PC-3 (cell line): ENCODE measurements at regions not wholly inside any gene's neighbourhood (a gene's known extent, or its start where the extent isn't known, plus 50 kb on each side); places are given as distances from the start of the nearest gene placed in this dataset.

Experiments used
- ATAC-seq: fragments of 200-7000 bp; cut with Tn5 transposase; 2 replicates; pipeline ENCODE4 v1.9.1; 2020; ENCODE audit warnings: mild to moderate bottlenecking, moderate library complexity
- BruUV-seq: library from RNA; stranded (reverse); fragments of 400-500 nt; replicated peaks from 2 replicates; lab custom pipeline; 2021; lab: Mats Ljungman, UMichigan
- CTCF ChIA-PET: fragments of 300-600 bp; sonication (Branson Sonifier 250); formaldehyde crosslinking; loops from one replicate; lab custom pipeline; 2022; ENCODE audit warnings: antibody characterized with exemption; lab: Charles Lee
- POLR2A ChIA-PET: fragments of 300-600 bp; sonication (Branson Sonifier 250); formaldehyde crosslinking; loops from one replicate; lab custom pipeline; 2022; ENCODE audit warnings: antibody characterized with exemption; ENCODE audit not compliant: unreplicated experiment; lab: Charles Lee
- DNase-seq: peaks from one replicate; pipeline ENCODE4 v3.0.0-alpha.2; 2015
- H2AFZ ChIP-seq: fragments of 300-600 bp; sonication (generic); 2 replicates; pipeline ENCODE4 v1.6.0; 2016; ENCODE audit warnings: antibody characterized with exemption, low read length
- H3F3A ChIP-seq: fragments of 300-600 bp; sonication (generic); one replicate; pipeline ENCODE4 v1.6.0; 2017; ENCODE audit warnings: antibody characterized with exemption, low read length, control low read depth, mild to moderate bottlenecking; ENCODE audit not compliant: unreplicated experiment
- H3K27ac ChIP-seq: fragments of 300-600 bp; sonication (generic); 2 replicates; pipeline ENCODE4 v1.5.1; 2016; ENCODE audit warnings: mild to moderate bottlenecking, low read length
- H3K27me3 ChIP-seq: fragments of 300-600 bp; sonication (generic); 2 replicates; pipeline ENCODE4 v1.6.1; 2016; ENCODE audit warnings: low read length, mixed read lengths
- H3K36me3 ChIP-seq: fragments of 300-600 bp; sonication (generic); 2 replicates; pipeline ENCODE4 v1.6.1; 2016; ENCODE audit warnings: low read depth, mixed run types, low read length, mixed read lengths
- H3K4me1 ChIP-seq: fragments of 300-600 bp; sonication (generic); 2 replicates; pipeline ENCODE4 v1.5.1; 2016; ENCODE audit warnings: low read length; ENCODE audit not compliant: insufficient read depth
- H3K4me2 ChIP-seq: fragments of 300-600 bp; sonication (generic); 2 replicates; pipeline ENCODE4 v1.6.0; 2016; ENCODE audit warnings: low read length
- H3K4me3 ChIP-seq: fragments of 300-600 bp; sonication (generic); 2 replicates; pipeline ENCODE4 v1.5.1; 2016; ENCODE audit warnings: mild to moderate bottlenecking, low read length, mixed read lengths
- H3K79me2 ChIP-seq: fragments of 300-600 bp; sonication (generic); 2 replicates; pipeline ENCODE4 v1.6.1; 2017; ENCODE audit warnings: low read length, mixed read lengths
- H3K9ac ChIP-seq: fragments of 300-600 bp; sonication (generic); 2 replicates; pipeline ENCODE4 v1.6.0; 2016; ENCODE audit warnings: mild to moderate bottlenecking, low read length
- H3K9me2 ChIP-seq: fragments of 300-600 bp; sonication (generic); replicated peaks from 2 replicates; pipeline ENCODE4 v1.6.1; 2016; ENCODE audit warnings: mixed run types, low read length, mixed read lengths
- H3K9me3 ChIP-seq: fragments of 300-600 bp; sonication (generic); 2 replicates; pipeline ENCODE4 v1.6.1; 2016; ENCODE audit warnings: low read length, mixed read lengths
- H4K20me1 ChIP-seq: fragments of 300-600 bp; sonication (generic); 2 replicates; pipeline ENCODE4 v1.6.1; 2016; ENCODE audit warnings: low read length, mixed read lengths
- EZH2 ChIP-seq: fragments of 300-600 bp; sonication (generic); IDR thresholded peaks from one replicate; pipeline ENCODE4 v1.6.1; 2017; ENCODE audit warnings: antibody characterized with exemption, mild to moderate bottlenecking, low read length; ENCODE audit not compliant: unreplicated experiment
- EZH2phosphoT487 ChIP-seq: fragments of 300-600 bp; sonication (generic); IDR thresholded peaks from 2 replicates; pipeline ENCODE4 v1.6.1; 2018; ENCODE audit warnings: mild to moderate bottlenecking, antibody characterized with exemption, low read length, borderline replicate concordance
- intact Hi-C: fragments of 100-400 bp; cut with micrococcal nuclease; formaldehyde crosslinking; loops from 2 replicates; pipeline ENCODE4 v1.9.0; 2023
- TF ChIP-seq, protein P1 (sequence below): fragments of 300-600 bp; sonication (generic); conservative IDR thresholded peaks from 2 replicates; pipeline ENCODE4 v1.5.1; 2017; ENCODE audit warnings: antibody characterized with exemption, low read depth, mild to moderate bottlenecking, low read length

DNA sequence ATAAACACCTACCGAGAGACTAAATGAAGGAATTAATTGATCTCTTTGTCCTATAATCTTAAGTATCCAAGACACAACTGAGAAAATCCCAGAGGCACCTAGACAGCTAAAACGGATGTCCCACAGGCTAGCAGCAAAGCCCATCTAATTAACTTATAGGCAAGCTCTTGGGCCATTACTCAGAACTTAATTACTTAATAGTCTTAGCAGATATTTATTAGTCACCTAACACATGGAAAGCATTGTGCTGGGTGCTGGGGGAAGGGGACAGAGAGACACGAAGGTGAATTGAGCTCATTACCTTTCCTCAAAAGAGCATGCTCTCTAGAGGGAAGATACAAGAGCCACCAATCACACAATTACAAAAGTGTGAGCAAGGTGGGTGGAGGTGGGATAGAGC is 189.8 kb upstream of the PROK2 start:
- intact Hi-C loops = no loop called here
- peaks cover 3% of the 10 kb centered on the region; the same call in 1 of the 2 replicates for H3K4me1 ChIP-seq
- H3K4me2 ChIP-seq = no peak overlapping the region
- no peaks in the 10 kb centered on the region for H3K36me3 ChIP-seq
- no peak overlapping the region for H3K9ac ChIP-seq
- H3F3A ChIP-seq = no peaks in the 10 kb centered on the region
- TF ChIP-seq EZH2 = no peak
- TF ChIP-seq, protein P1, sequence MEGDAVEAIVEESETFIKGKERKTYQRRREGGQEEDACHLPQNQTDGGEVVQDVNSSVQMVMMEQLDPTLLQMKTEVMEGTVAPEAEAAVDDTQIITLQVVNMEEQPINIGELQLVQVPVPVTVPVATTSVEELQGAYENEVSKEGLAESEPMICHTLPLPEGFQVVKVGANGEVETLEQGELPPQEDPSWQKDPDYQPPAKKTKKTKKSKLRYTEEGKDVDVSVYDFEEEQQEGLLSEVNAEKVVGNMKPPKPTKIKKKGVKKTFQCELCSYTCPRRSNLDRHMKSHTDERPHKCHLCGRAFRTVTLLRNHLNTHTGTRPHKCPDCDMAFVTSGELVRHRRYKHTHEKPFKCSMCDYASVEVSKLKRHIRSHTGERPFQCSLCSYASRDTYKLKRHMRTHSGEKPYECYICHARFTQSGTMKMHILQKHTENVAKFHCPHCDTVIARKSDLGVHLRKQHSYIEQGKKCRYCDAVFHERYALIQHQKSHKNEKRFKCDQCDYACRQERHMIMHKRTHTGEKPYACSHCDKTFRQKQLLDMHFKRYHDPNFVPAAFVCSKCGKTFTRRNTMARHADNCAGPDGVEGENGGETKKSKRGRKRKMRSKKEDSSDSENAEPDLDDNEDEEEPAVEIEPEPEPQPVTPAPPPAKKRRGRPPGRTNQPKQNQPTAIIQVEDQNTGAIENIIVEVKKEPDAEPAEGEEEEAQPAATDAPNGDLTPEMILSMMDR = no peak
- TF ChIP-seq EZH2phosphoT487 = no peak
- no peak overlapping the region for H3K27ac ChIP-seq
- DNase-seq (no peak), ATAC-seq (no peak)
- H3K27me3 ChIP-seq = peaks cover 72% of the 10 kb centered on the region
- no peaks in the 10 kb centered on the region for H4K20me1 ChIP-seq
- H3K4me3 ChIP-seq = no peak overlapping the region
- H3K79me2 ChIP-seq = no peaks in the 10 kb centered on the region
- H3K9me3 ChIP-seq = no peaks in the 10 kb centered on the region
- no peak overlapping the region for H2AFZ ChIP-seq
- ChIA-PET POLR2A (no interaction called here), CTCF (no interaction called here)
- H3K9me2 ChIP-seq = no peaks in the 10 kb centered on the region
- BruUV-seq = no TSS peak

- Histone ChIP-seq H3K9me3 (no peaks in the 10 kb centered on the region), H3K27me3 (peaks cover 75% of the 10 kb centered on the region), H3K4me2 (no peak overlapping the region), H3K79me2 (no peaks in the 10 kb centered on the region), H3K27ac (no peak overlapping the region), H3K36me3 (no peaks in the 10 kb centered on the region), H4K20me1 (no peaks in the 10 kb centered on the region), H2AFZ (no peak overlapping the region), H3K4me1 (peaks cover 3% of the 10 kb centered on the region; the same call in 1 of the 2 replicates), H3K9me2 (no peaks in the 10 kb centered on the region), H3K4me3 (no peak overlapping the region), H3K9ac (no peak overlapping the region), H3F3A (no peaks in the 10 kb centered on the region)
- CTCF ChIA-PET = no interaction called here
- TF ChIP-seq EZH2phosphoT487 = no peak
- no peak for TF ChIP-seq EZH2
- TF ChIP-seq, protein P1 = no peak
- DNase-seq = no peak
- no TSS peak for BruUV-seq
- intact Hi-C loops = no loop called here
- no peak for ATAC-seq
- POLR2A ChIA-PET = no interaction called here
Observed at GRCh38 chr3:71973274-71974030, 188.5 kb upstream of the PROK2 start.

DNA sequence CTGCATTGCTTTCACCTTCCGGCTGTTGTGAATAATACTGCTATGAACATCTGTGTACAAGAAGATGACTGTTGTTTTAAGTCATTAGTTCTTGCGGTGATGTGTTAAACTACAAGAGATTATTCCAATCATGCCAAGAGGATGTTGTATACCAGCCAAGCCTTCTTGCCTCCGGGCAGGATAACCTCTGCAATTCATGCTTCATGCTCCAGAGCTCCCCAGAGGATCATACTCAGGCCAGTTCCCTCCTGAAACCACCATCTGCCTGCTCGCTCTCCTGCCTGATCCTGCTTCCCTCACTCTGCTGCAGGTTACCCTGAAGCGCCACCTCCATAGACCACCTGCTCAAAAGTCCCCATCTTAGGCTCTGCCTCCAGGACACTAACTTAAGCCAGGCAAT is 187.1 kb upstream of the PROK2 start:
- Histone ChIP-seq H4K20me1 (no peaks in the 10 kb centered on the region), H3K9me3 (no peaks in the 10 kb centered on the region), H3F3A (no peaks in the 10 kb centered on the region), H3K9me2 (no peaks in the 10 kb centered on the region), H3K4me1 (peaks cover 3% of the 10 kb centered on the region; the same call in 1 of the 2 replicates), H3K9ac (no peak overlapping the region), H3K27me3 (peaks cover 73% of the 10 kb centered on the region), H3K27ac (no peak overlapping the region), H3K4me2 (no peak overlapping the region), H3K79me2 (no peaks in the 10 kb centered on the region), H3K36me3 (no peaks in the 10 kb centered on the region), H2AFZ (no peak overlapping the region), H3K4me3 (no peak overlapping the region)
- DNase-seq (peak; percentile 67), ATAC-seq (no peak)
- POLR2A ChIA-PET = no interaction called here
- intact Hi-C loops = no loop called here
- no TSS peak for BruUV-seq
- TF ChIP-seq EZH2 (no peak), EZH2phosphoT487 (no peak)
- TF ChIP-seq, protein P1 = no peak
- CTCF ChIA-PET = no interaction called here
